ENCODE measurements at regions not wholly inside any gene's neighbourhood (a gene's known extent, or its start where the extent isn't known, plus 50 kb on each side); places are given as distances from the start of the nearest gene placed in this dataset.

DNA sequence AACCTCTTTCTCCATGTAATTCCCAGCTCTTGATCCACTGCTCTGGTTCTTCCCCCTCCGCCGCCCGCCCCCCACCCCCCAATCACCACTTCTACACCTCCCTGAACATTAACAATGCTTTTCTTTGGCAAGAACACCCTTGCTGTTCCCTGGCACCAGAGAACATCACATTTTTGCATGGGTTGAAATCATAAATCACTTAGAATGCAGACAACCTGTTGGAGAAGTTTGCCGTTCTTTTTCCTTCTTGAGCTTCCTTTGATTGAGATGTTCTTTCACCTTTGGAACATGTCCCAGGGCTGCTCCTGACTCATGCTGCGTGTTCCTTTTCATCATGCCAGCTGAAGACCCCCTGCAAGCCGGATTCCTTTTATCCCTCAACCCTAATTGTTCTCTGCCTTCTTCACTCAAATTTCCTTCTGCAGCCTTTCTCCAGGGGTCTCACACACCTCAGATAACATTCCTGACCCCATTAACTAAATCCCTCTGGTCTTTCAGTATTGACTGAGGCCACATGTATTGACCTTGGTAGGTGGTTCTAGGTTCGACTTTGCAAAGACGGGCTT is 294.1 kb upstream of the TMPO start:
- ATAC-seq (no peak), DNase-seq (no peak)
- Mint-ChIP-seq H3K27me3 (ENCODE audit: low read depth) (peaks cover 12% of the 10 kb centered on the region), H3K36me3 (ENCODE audit: insufficient read depth) (no peaks in the 10 kb centered on the region), H3K9me3 (no peaks in the 10 kb centered on the region), H3K4me1 (ENCODE audit: low read depth) (no peaks in the 10 kb centered on the region), H3K4me3 (no peak overlapping the region)

DNA sequence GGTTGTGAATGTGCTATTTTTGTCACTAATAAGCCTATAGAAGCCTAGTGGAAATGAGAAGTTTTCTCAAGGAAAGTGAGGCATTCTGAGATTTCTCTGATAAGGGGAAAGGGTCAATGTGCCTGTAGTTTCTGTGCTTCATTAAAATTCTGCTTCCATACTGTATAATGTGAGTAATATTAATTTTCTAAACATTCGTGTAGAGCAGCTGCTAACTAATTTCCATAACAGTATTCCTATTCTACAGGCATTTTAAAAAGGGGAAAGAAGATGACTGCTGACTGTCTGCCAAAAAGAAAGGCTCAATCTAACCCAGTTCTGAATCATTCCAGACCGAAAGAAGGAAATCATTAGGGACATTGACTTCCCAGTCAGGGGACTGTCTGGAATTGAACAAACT is 293.3 kb upstream of the TMPO start:
- no peak for DNase-seq
- no peaks in the 10 kb centered on the region for H3K36me3 Mint-ChIP-seq (ENCODE audit: insufficient read depth)
- H3K27me3 Mint-ChIP-seq (ENCODE audit: low read depth): peaks cover 10% of the 10 kb centered on the region
- ATAC-seq: no peak
- H3K9me3 Mint-ChIP-seq: peaks cover 4% of the 10 kb centered on the region
- H3K4me3 Mint-ChIP-seq: no peak overlapping the region
- H3K4me1 Mint-ChIP-seq (ENCODE audit: low read depth): no peaks in the 10 kb centered on the region

DNA sequence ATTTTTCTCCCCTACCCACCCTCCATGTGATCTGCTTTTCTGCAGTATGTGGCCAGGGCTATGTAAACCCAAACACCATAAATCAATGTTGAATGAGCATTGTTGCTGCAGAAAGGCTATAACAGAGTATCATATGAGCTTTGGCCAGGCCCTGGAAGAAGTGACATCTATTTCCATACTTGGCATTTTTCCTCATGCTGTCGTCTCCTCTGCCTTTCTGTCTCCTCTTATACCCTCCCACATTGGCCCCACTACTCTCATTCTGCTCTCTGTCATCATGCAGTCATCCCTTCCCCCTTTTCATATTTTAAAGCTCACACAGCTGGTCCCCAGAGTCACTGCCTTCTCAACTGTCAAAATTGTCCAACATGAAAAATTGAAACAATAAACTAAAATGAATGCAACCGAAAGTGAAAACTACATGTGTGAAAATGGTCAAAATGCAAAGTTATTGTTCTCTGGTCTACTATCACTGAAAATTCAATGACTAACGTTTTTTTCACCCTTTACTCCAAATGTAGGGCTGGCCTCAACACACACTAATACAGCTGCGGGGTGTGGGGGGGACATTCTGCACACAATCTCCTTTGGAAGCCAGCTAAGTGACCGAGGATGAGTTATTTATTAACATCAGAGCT is 290.7 kb upstream of the TMPO start:
- peaks cover 8% of the 10 kb centered on the region for H3K27me3 Mint-ChIP-seq (ENCODE audit: low read depth)
- H3K4me3 Mint-ChIP-seq: no peak overlapping the region
- ATAC-seq: no peak
- H3K9me3 Mint-ChIP-seq: peaks cover 4% of the 10 kb centered on the region
- no peak for DNase-seq
- no peaks in the 10 kb centered on the region for H3K4me1 Mint-ChIP-seq (ENCODE audit: low read depth)
- H3K36me3 Mint-ChIP-seq (ENCODE audit: insufficient read depth): no peaks in the 10 kb centered on the region

DNA sequence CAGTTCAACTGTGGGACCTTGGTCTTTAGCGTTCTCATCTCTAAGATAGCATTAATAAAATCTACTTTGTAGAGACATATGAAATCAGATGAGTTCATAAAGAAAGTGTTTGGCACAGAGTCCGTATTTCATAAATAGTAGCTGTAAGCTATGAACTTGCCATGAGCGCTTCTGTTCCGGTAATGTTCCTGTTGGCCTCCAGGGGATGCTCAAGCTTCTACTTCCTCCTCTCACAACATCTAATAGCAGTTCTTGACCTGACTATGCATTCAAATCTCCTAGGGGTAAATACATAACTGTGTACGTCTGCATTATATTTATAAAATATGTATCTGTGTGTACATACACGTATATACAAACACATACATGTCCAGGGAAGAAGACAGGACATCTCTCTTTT is 288.2 kb upstream of the TMPO start:
- Mint-ChIP-seq H3K4me1 (ENCODE audit: low read depth) (no peaks in the 10 kb centered on the region), H3K27me3 (ENCODE audit: low read depth) (peaks cover 6% of the 10 kb centered on the region), H3K4me3 (no peak overlapping the region), H3K9me3 (peaks cover 4% of the 10 kb centered on the region), H3K36me3 (ENCODE audit: insufficient read depth) (no peaks in the 10 kb centered on the region)
- ATAC-seq: no peak
- DNase-seq: no peak

DNA sequence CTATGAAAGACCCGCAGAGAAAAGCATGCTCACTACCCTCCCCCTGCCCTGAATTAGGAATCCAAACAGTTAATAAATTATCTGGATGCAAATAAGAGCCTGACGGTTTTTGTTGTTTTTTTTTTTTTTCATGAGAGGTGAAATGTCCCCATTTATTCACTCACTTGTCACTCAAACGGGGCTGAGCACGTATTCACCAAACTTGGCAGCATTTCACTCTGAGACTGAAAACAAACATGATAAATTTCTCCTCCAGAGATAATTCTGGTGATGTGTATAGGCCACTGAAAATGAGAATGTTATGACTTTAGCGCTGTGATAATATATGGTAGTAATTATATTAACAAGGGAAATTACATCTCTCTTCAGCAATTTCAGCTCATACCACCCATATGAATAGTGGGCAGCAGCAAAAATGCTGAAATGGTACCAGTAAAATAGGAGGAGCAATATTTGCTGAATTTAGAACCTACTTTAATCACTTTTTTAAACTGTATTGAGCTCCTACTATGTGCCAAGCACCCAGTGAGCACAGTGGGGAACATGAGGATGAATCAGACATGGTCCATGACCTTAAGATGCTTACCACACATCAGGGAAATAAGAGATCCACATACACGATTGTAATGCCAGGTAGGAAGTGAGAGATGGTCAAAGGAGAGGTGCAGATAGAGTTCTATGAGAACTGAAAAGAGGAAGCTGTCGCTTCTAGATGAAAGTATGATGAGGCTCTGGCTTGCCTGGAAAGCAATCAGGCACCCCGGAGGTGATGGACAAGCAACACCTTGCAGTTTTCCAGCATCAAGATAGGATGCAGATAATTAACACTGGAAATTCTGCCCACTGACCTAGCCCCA is 286.5 kb upstream of the TMPO start:
- no peaks in the 10 kb centered on the region for H3K36me3 Mint-ChIP-seq (ENCODE audit: insufficient read depth)
- no peak for DNase-seq
- no peaks in the 10 kb centered on the region for H3K4me1 Mint-ChIP-seq (ENCODE audit: low read depth)
- H3K27me3 Mint-ChIP-seq (ENCODE audit: low read depth): no peaks in the 10 kb centered on the region
- H3K9me3 Mint-ChIP-seq: peaks cover 4% of the 10 kb centered on the region
- ATAC-seq: no peak
- H3K4me3 Mint-ChIP-seq: no peak overlapping the region

DNA sequence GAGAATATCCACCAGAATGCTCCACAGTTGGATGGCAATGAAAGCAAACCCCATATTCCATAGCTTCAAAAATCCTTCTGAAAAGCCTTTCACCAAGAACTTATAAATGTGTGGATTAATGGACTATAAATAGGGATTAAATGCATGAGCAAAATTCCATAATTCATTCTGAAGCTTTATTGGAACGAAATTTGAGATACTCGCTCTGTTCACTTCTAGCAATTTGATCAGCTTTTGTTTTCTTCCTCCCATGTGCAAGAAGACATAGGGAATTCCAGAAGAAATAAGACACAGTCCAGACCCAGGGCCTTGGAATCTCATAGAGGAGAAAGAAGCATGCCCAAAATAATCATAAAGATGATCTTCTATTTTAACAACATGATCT is 285.9 kb upstream of the TMPO start:
- H3K9me3 Mint-ChIP-seq: peaks cover 4% of the 10 kb centered on the region
- no peak overlapping the region for H3K4me3 Mint-ChIP-seq
- no peaks in the 10 kb centered on the region for H3K36me3 Mint-ChIP-seq (ENCODE audit: insufficient read depth)
- no peak for ATAC-seq
- H3K27me3 Mint-ChIP-seq (ENCODE audit: low read depth): no peaks in the 10 kb centered on the region
- no peaks in the 10 kb centered on the region for H3K4me1 Mint-ChIP-seq (ENCODE audit: low read depth)
- DNase-seq: no peak

DNA sequence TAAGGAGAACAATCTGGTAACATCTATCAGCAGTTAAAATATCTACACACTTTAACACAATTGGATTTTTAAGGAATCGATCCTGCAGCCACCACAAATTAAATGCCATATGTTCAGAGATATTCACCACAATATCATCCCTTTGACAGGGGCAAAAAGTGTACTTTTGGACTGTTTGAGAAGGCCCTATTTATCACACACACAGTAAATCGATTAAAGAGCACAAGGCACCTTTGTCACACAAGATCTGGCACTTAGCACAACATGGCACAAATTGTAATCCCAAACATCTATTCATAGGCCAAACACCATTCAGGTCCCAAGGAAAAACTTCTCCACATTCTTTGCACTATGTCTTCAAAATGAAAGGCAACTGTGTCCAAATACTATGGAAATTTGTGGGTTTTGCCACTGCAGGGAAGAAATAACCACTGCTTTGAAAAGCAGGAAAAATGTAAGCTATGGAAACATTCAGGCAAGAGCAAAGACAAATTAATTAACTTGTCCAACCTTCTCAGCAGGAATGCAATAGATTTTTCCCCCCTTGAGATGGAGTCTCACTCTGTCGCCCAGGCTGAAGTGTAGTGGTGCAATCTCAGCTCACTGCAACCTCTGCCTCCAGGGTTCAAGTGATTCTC is 282.5 kb upstream of the TMPO start:
- H3K4me3 Mint-ChIP-seq: no peak overlapping the region
- no peaks in the 10 kb centered on the region for H3K4me1 Mint-ChIP-seq (ENCODE audit: low read depth)
- no peaks in the 10 kb centered on the region for H3K27me3 Mint-ChIP-seq (ENCODE audit: low read depth)
- ATAC-seq (no peak), DNase-seq (no peak)
- H3K36me3 Mint-ChIP-seq (ENCODE audit: insufficient read depth): no peaks in the 10 kb centered on the region
- peaks cover 6% of the 10 kb centered on the region for H3K9me3 Mint-ChIP-seq

DNA sequence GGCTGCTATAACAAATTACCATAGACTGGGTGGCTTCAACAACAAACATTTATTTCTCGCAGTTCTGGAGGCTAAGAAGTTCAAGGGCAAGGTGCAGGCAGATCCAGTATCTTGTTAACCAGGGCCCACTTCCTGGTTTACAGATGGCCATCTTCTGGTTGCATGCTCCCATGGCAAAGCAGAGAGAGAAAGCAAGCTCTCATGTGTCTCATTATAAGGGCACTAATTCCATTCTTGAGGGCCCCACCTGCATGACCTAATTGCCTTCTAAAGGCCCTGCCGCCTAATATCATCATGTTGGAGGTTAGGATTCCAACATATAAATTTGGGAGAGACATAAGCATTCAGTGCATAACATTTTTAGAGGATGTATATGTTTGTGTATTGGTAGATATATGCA is 280.1 kb upstream of the TMPO start:
- no peak for ATAC-seq
- peaks cover 6% of the 10 kb centered on the region for H3K9me3 Mint-ChIP-seq
- no peaks in the 10 kb centered on the region for H3K4me1 Mint-ChIP-seq (ENCODE audit: low read depth)

DNA sequence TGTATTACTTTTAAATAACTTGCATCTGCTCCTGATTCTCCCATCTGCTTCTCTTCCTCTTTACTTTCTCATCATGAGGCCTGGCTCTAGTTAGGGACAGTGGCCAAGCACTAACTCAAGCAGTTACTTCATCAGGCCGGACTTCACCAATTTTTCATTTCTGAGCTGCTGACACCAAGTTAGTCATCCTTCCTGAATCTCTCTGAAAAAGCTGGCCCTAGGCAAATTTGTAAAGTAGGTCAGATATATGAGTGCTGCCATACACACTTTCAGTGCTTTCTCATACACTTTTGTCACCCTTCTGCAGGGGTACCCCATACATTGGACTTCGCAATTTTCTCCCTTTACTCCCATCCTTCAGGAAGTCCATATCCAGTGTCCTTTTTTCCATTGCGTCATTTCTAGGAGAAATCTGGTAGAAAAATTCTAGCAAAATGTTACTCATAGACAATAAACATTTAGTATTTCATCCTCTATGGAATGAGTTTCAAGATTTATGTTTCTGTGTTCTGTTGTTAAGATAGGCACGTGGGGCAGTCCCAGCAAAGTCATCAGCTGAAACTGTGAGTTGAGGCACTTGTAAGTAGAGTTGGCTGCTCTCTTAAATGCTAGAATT is 276.8 kb upstream of the TMPO start:
- Mint-ChIP-seq H3K4me1 (ENCODE audit: low read depth) (no peaks in the 10 kb centered on the region), H3K36me3 (ENCODE audit: insufficient read depth) (no peaks in the 10 kb centered on the region), H3K27me3 (ENCODE audit: low read depth) (peaks cover 5% of the 10 kb centered on the region), H3K9me3 (peaks cover 9% of the 10 kb centered on the region), H3K4me3 (no peak overlapping the region)
- ATAC-seq (no peak), DNase-seq (no peak)

More for the DNA sequence above, 280.1 kb upstream of the TMPO start:
- no peak for DNase-seq
- no peaks in the 10 kb centered on the region for H3K36me3 Mint-ChIP-seq (ENCODE audit: insufficient read depth)
- H3K4me3 Mint-ChIP-seq: no peak overlapping the region
- H3K27me3 Mint-ChIP-seq (ENCODE audit: low read depth): peaks cover 5% of the 10 kb centered on the region

DNA sequence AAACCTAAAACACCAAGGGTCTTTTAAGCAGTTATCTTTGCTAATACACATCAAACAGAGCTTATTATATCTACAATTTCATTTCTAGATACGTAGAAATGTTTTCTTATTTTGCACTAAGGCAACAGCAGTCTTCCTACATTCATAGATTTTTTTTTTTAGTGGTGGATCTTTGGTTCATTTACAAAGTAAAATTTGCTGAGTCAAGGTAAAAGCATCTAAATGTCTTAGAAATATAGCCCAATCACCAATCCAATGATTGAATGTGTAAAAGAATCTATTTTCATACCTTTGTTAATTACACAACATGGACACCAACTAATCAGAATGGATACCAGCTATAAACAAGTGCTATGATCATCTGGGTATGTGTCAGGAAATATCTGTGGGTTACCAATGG is 272.2 kb upstream of the TMPO start:
- H3K9me3 Mint-ChIP-seq: peaks cover 3% of the 10 kb centered on the region
- no peak overlapping the region for H3K4me3 Mint-ChIP-seq
- no peaks in the 10 kb centered on the region for H3K36me3 Mint-ChIP-seq (ENCODE audit: insufficient read depth)
- H3K27me3 Mint-ChIP-seq (ENCODE audit: low read depth): peaks cover 5% of the 10 kb centered on the region
- ATAC-seq (no peak), DNase-seq (no peak)
- H3K4me1 Mint-ChIP-seq (ENCODE audit: low read depth): no peaks in the 10 kb centered on the region

DNA sequence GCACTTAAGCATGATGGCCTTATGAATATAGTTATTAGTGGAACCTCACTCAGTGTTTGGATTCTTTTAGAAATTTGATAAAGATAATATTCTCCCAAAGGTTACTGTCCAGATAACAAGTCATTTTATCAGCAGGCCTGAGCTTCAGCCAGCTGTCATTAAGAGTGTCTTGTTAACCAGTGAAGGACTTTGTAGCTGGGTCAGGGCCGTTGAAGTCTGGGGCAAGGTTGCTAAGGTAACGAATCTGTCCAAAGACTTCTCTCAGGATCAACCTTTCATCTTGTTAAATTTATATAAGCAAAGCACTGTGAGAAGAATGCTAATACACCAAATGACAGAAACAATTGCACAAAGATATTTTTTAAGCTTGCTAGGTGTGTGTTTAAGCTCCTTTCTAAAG is 271.3 kb upstream of the TMPO start:
- H3K4me1 Mint-ChIP-seq (ENCODE audit: low read depth): no peaks in the 10 kb centered on the region
- H3K4me3 Mint-ChIP-seq: no peak overlapping the region
- peaks cover 3% of the 10 kb centered on the region for H3K9me3 Mint-ChIP-seq
- peaks cover 5% of the 10 kb centered on the region for H3K27me3 Mint-ChIP-seq (ENCODE audit: low read depth)
- no peak for DNase-seq
- ATAC-seq: no peak
- H3K36me3 Mint-ChIP-seq (ENCODE audit: insufficient read depth): no peaks in the 10 kb centered on the region

DNA sequence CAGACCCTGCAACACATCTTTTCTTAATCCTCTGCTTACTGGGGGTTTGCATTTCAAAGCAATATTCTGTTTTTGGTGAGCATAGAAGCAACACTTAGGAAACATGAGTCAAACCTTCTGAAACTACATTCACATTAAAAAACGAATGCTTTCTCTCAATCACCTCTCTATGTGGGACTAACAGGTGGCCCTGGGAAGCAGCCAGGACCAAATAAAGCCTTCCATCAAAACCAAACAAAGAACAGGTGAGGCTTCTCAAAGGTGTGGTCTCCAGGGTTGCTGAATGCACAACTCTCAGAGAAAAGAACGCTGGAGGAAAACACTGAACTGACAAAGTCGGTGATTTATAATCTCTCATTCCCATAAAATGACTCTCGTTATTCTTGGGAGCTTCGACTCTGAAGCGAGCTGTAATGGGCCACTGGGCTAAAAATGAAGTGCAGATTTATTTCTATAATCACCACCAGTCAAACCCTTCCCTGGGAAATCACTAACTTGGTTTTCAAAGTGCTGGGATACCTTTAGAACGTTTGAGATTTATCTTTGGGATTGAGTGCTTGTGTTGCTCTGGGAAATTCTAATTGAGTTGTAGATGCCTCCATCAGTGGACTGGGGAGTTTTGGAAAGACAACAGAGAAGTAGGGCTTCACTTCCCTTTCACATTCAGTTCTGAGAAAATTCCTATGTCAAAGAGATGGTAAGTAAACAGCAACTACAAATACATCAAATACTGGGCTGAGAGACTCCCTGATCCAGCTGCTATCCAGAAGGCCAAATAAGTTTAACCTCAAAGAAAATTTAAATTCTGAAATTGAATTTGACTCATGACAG is 262.0 kb upstream of the TMPO start:
- no peaks in the 10 kb centered on the region for H3K27me3 Mint-ChIP-seq (ENCODE audit: low read depth)
- H3K9me3 Mint-ChIP-seq: no peaks in the 10 kb centered on the region
- H3K4me3 Mint-ChIP-seq: no peak overlapping the region
- ATAC-seq: no peak
- DNase-seq: no peak
- H3K36me3 Mint-ChIP-seq (ENCODE audit: insufficient read depth): no peaks in the 10 kb centered on the region
- H3K4me1 Mint-ChIP-seq (ENCODE audit: low read depth): no peaks in the 10 kb centered on the region

DNA sequence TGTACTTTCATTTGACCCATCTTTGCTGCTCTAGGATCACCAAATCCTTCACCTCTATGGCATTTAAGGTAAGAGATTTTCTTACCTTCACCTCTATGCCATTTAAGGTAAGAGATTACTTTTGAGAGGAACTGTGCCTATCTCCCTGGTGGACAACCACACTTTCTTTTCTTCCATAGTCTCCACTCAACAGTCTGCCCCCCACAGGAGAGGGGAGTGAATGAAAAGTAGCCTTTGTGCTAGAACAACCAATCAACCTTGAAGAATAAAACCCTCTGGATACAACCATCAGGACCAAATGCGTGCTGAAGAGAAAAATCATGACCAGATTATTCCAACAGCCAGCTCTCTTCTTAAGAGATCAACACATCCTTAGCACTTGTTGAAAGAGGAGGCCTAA is 258.6 kb upstream of the TMPO start:
- ATAC-seq: no peak
- H3K27me3 Mint-ChIP-seq (ENCODE audit: low read depth): no peaks in the 10 kb centered on the region
- no peaks in the 10 kb centered on the region for H3K4me1 Mint-ChIP-seq (ENCODE audit: low read depth)
- no peak for DNase-seq
- H3K9me3 Mint-ChIP-seq: no peaks in the 10 kb centered on the region
- H3K36me3 Mint-ChIP-seq (ENCODE audit: insufficient read depth): no peaks in the 10 kb centered on the region
- H3K4me3 Mint-ChIP-seq: no peak overlapping the region

DNA sequence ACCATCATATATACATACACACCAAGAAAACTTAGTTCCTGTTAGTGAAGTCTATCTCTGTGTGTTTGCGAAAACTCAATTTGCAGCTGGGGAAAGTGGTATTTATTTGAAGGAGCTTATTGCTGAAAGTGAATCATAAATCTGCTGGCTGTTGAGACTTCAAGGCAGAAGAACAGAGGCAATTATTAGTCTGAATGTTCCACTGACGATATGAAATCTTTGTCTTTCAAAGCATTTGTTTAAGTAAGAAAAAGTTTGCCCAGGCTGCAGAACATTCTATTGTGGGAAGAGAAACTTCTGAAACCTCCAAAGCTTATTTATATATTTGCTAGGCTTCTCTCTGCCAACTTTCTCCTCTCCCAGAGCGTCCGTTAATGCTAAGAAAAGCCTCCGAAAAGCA is 255.7 kb upstream of the TMPO start:
- Mint-ChIP-seq H3K4me1 (ENCODE audit: low read depth) (no peaks in the 10 kb centered on the region), H3K36me3 (ENCODE audit: insufficient read depth) (no peaks in the 10 kb centered on the region), H3K27me3 (ENCODE audit: low read depth) (peaks cover 4% of the 10 kb centered on the region), H3K9me3 (no peaks in the 10 kb centered on the region), H3K4me3 (no peak overlapping the region)
- DNase-seq (no peak), ATAC-seq (no peak)
